Fibroblast of lung (primary cell): ENCODE measurements at regions not wholly inside any gene's neighbourhood (a gene's known extent, or its start where the extent isn't known, plus 50 kb on each side); places are given as distances from the start of the nearest gene placed in this dataset.
"Not testable (repeated sequence)": the region's sequence is repeated elsewhere in the genome, so short reads cannot be mapped to it uniquely, and the experiment has no call there.

ENCODE experiments used
- DNase-seq, 2 donors: peaks; one replicate each; pipeline versions ENCODE4 v3.0.0 to v3.0.0-alpha.2; 2010; ENCODE audit warnings: low read depth in 2 of 2
- H2AFZ ChIP-seq: 2 replicates; pipeline ENCODE4 v1.5.1; 2012; ENCODE audit warnings: low read length, control low read depth, inconsistent platforms
- H3K27ac ChIP-seq: 2 replicates; pipeline ENCODE4 v1.5.1; 2011; ENCODE audit warnings: low read length, control low read depth; ENCODE audit not compliant: insufficient read depth
- H3K27me3 ChIP-seq: 2 replicates; pipeline ENCODE4 v1.5.1; 2011; ENCODE audit warnings: mild to moderate bottlenecking, low read length; ENCODE audit not compliant: control insufficient read depth, insufficient read depth
- H3K36me3 ChIP-seq: 2 replicates; pipeline ENCODE4 v1.5.1; 2011; ENCODE audit warnings: low read length; ENCODE audit not compliant: control insufficient read depth, insufficient read depth
- H3K4me1 ChIP-seq: 2 replicates; pipeline ENCODE4 v1.5.1; 2011; ENCODE audit warnings: low read length; ENCODE audit not compliant: control insufficient read depth, insufficient read depth; ENCODE audit errors: extremely low read depth
- H3K4me2 ChIP-seq: 2 replicates; pipeline ENCODE4 v1.5.1; 2011; ENCODE audit warnings: low read length, control low read depth; ENCODE audit not compliant: insufficient read depth; ENCODE audit errors: extremely low read depth
- H3K4me3 ChIP-seq, 4 experiments: fragments of 200-600 bp in 1 of 4; sonication (generic) in 1 of 4; replicated peaks in 1 of 4; 2 replicates each; pipeline ENCODE4 v1.5.1; 2011 to 2016; ENCODE audit warnings: low read length in 4 of 4, low read depth in 3 of 4, mild to moderate bottlenecking in 3 of 4, control low read depth in 2 of 4, inconsistent platforms in 1 of 4, mixed read lengths in 1 of 4; ENCODE audit not compliant: insufficient read depth in 1 of 4; ENCODE audit errors: control extremely low read depth in 1 of 4
- H3K79me2 ChIP-seq: 2 replicates; pipeline ENCODE4 v1.5.1; 2012; ENCODE audit warnings: mild to moderate bottlenecking, low read length, inconsistent platforms; ENCODE audit not compliant: control insufficient read depth, insufficient read depth
- H3K9ac ChIP-seq: 2 replicates; pipeline ENCODE4 v1.5.1; 2011; ENCODE audit warnings: mild to moderate bottlenecking, low read length, control low read depth; ENCODE audit not compliant: insufficient read depth
- H3K9me3 ChIP-seq: 2 replicates; pipeline ENCODE4 v1.5.1; 2012; ENCODE audit warnings: low read depth, low read length; ENCODE audit not compliant: control insufficient read depth, insufficient read depth
- H4K20me1 ChIP-seq: 2 replicates; pipeline ENCODE4 v1.5.1; 2011; ENCODE audit warnings: low read length; ENCODE audit not compliant: control insufficient read depth, insufficient read depth; ENCODE audit errors: extremely low read depth
- CTCF ChIP-seq, 2 donors: IDR thresholded peaks in 1 of 2; conservative IDR thresholded peaks in 1 of 2; 1 replicate in 1 of 2; 2 replicates in 1 of 2; pipeline ENCODE4 v1.5.1; 2011 to 2012; ENCODE audit warnings: low read length in 2 of 2, control low read depth in 1 of 2, inconsistent platforms in 1 of 2, low read depth in 1 of 2, mild to moderate bottlenecking in 1 of 2
- EZH2 ChIP-seq: IDR thresholded peaks from 2 replicates; pipeline ENCODE4 v1.5.1; 2012; ENCODE audit warnings: low read length, control low read depth, mild to moderate bottlenecking; ENCODE audit errors: missing control alignments

DNA sequence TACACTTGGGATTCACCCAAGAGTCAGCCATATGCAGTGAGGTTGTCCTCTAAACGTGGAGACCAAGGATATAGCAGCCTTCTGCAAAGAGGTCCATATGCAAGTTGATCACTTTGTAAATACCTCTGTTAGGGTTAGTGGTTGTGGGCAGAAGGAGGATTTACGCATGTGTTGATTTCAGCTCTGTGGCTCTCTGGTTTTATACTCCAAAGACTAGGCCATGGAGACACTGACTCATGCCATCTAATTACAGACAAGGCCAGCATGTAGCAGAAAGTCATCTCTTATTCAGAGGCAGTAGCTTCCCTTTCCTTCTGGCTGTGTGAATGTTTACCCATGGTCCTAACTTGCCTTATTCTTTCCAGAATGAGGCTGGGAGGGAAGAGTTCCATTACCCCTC lies 140.9 kb upstream of the GOLGA6L4 start:
- H3K4me1 ChIP-seq, H3K27ac ChIP-seq, H3K4me2 ChIP-seq, H3K36me3 ChIP-seq, H3K9me3 ChIP-seq, H3K4me3 ChIP-seq, H3K27me3 ChIP-seq, H3K9ac ChIP-seq, H4K20me1 ChIP-seq, H2AFZ ChIP-seq, H3K79me2 ChIP-seq: not testable (repeated sequence)
- DNase-seq, result peak in 1 of 2 donors; percentile 6

DNA sequence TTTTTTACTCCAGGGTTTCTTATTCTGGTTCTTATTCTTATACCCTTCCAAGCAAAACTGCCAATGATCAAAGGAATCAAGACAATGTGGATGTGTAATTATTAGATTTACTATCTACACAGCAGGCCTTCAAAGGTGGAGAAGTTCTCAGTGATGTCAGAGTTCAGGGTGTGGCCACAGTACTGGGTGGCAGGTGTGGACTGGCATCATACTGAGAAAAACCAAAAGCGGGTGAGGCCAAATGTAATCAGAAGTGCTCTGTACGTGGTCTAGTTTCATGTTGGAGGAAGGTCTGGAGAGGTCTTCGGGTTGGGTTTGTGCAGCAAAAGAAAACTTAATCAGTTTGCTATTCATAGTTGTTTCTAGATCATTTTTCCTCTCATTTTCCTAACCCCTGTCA lies 138.5 kb upstream of the GOLGA6L4 start:
- H3K79me2 ChIP-seq, H2AFZ ChIP-seq, H3K27me3 ChIP-seq, H3K9me3 ChIP-seq, H3K9ac ChIP-seq, H3K36me3 ChIP-seq, H3K27ac ChIP-seq, DNase-seq, H3K4me2 ChIP-seq, H3K4me3 ChIP-seq, H3K4me1 ChIP-seq, H4K20me1 ChIP-seq: not testable (repeated sequence)

GRCh38 chr15:84098604-84099003 lies 137.0 kb upstream of the GOLGA6L4 start:
- Histone ChIP-seq H3K9ac (no peak overlapping the region), H3K27me3 (no peaks in the 10 kb centered on the region), H3K27ac (no peak overlapping the region), H3K79me2 (no peaks in the 10 kb centered on the region), H2AFZ (no peak overlapping the region), H3K9me3 (no peaks in the 10 kb centered on the region), H4K20me1 (no peaks in the 10 kb centered on the region), H3K4me1 (no peaks in the 10 kb centered on the region), H3K4me3 (no peak overlapping the region), H3K36me3 (no peaks in the 10 kb centered on the region), H3K4me2 (no peak overlapping the region)
- no peak for TF ChIP-seq CTCF (conservative IDR thresholded peaks at IDR 0.05 in 1 of 2, IDR thresholded peaks at IDR 0.05 in 1 of 2; ENCODE audit: low read depth in 1 of 2, low read length in 2 of 2)
- TF ChIP-seq EZH2, result no peak
- no peak for DNase-seq

DNA sequence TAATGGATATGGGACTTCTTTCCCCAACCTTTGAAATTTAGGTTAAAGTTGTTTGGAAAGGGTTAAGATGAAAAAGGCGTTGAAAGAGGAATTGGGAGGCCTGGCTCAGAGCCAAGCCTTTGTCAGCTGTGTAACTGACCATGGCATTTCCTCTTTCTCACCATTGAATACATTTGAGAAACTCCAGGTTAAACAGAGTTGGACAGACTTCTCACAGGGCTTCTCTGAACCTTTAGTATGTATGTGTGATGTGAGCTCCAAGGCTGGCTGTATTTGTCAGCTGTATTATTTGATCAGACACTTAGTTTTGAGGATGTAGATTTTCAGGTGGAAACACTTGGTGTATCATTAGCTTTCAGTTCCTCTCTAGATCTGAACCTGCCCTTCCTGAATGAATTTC lies 136.4 kb upstream of the GOLGA6L4 start:
- Histone ChIP-seq H3K9ac (no peak overlapping the region), H3K4me2 (no peak overlapping the region), H3K4me1 (no peaks in the 10 kb centered on the region), H3K79me2 (no peaks in the 10 kb centered on the region), H3K9me3 (no peaks in the 10 kb centered on the region), H3K27me3 (no peaks in the 10 kb centered on the region), H3K36me3 (no peaks in the 10 kb centered on the region), H3K27ac (no peak overlapping the region), H2AFZ (no peak overlapping the region), H4K20me1 (no peaks in the 10 kb centered on the region), H3K4me3 (no peak overlapping the region)
- TF ChIP-seq EZH2, result no peak
- TF ChIP-seq CTCF (conservative IDR thresholded peaks at IDR 0.05 in 1 of 2, IDR thresholded peaks at IDR 0.05 in 1 of 2; ENCODE audit: low read depth in 1 of 2, low read length in 2 of 2), result no peak
- DNase-seq, result peak in 1 of 2 donors; percentile 48
